ENCODE measurements at regions not wholly inside any gene's neighbourhood (a gene's known extent, or its start where the extent isn't known, plus 50 kb on each side); places are given as distances from the start of the nearest gene placed in this dataset.
"Not testable (repeated sequence)": the region's sequence is repeated elsewhere in the genome, so short reads cannot be mapped to it uniquely, and the experiment has no call there.

GRCh38 chr13:33676045-33676989 is 141.6 kb upstream of the RFC3 start:
- peak; percentile 82 for DNase-seq

- DNase-seq = peak; percentile 12
These were observed 140.7 kb upstream of the RFC3 start for GRCh38 chr13:33677215-33677614.

- DNase-seq = no peak
These were observed 139.9 kb upstream of the RFC3 start for GRCh38 chr13:33678084-33678483.

GRCh38 chr13:33678906-33679657 is 138.9 kb upstream of the RFC3 start:
- DNase-seq = no peak

GRCh38 chr13:33679658-33680012 is 138.3 kb upstream of the RFC3 start:
- DNase-seq = no peak

GRCh38 chr13:33682020-33682564 is 135.9 kb upstream of the RFC3 start:
- no peak for DNase-seq

GRCh38 chr13:33682646-33683045 is 135.3 kb upstream of the RFC3 start:
- not testable (repeated sequence) for DNase-seq

- no peak for DNase-seq
These were observed 134.6 kb upstream of the RFC3 start for GRCh38 chr13:33683376-33683775.

- DNase-seq = no peak
These were observed 133.1 kb upstream of the RFC3 start for GRCh38 chr13:33684874-33685273.

- DNase-seq = no peak
These were observed 131.0 kb upstream of the RFC3 start for GRCh38 chr13:33686772-33687480.

- no peak for DNase-seq
These were observed 127.6 kb upstream of the RFC3 start for GRCh38 chr13:33690354-33690753.

GRCh38 chr13:33691980-33692379 is 126.0 kb upstream of the RFC3 start:
- no peak for DNase-seq

- no peak for DNase-seq
These were observed 125.4 kb upstream of the RFC3 start for GRCh38 chr13:33692531-33692930.

- DNase-seq = no peak
These were observed 123.4 kb upstream of the RFC3 start for GRCh38 chr13:33694546-33694945.

- DNase-seq = no peak
These were observed 121.4 kb upstream of the RFC3 start for GRCh38 chr13:33696530-33696929.

- DNase-seq = no peak
These were observed 120.0 kb upstream of the RFC3 start for GRCh38 chr13:33697926-33698325.

- DNase-seq = no peak
These were observed 110.5 kb upstream of the RFC3 start for GRCh38 chr13:33707449-33707848.

- DNase-seq = no peak
These were observed 107.0 kb upstream of the RFC3 start for GRCh38 chr13:33710924-33711323.

GRCh38 chr13:33711436-33711835 is 106.5 kb upstream of the RFC3 start:
- DNase-seq = no peak

GRCh38 chr13:33717775-33718174 is 100.2 kb upstream of the RFC3 start:
- no peak for DNase-seq

- DNase-seq = no peak
These were observed 96.2 kb upstream of the RFC3 start for GRCh38 chr13:33721724-33722123.

- DNase-seq = peak; percentile 22
These were observed 95.6 kb upstream of the RFC3 start for GRCh38 chr13:33722216-33722915.

- no peak for DNase-seq
These were observed 94.6 kb upstream of the RFC3 start for GRCh38 chr13:33723365-33723764.
